Activated CD8-positive, alpha-beta memory T cell treated with anti-CD3 and anti-CD28 coated beads for 36 hours (primary cell): ENCODE measurements at regions not wholly inside any gene's neighbourhood (a gene's known extent, or its start where the extent isn't known, plus 50 kb on each side); places are given as distances from the start of the nearest gene placed in this dataset.
"Not testable (repeated sequence)": the region's sequence is repeated elsewhere in the genome, so short reads cannot be mapped to it uniquely, and the experiment has no call there.

Source experiments
- CTCF ChIA-PET: fragments of 350-600 bp; sonication (Branson Sonifier 250); formaldehyde crosslinking; loops from one replicate; lab custom pipeline; 2021; ENCODE audit warnings: antibody characterized with exemption; lab: Charles Lee
- POLR2A ChIA-PET: fragments of 350-600 bp; sonication (Branson Sonifier 250); formaldehyde crosslinking; loops from one replicate; lab custom pipeline; 2021; ENCODE audit warnings: antibody characterized with exemption; lab: Charles Lee

DNA sequence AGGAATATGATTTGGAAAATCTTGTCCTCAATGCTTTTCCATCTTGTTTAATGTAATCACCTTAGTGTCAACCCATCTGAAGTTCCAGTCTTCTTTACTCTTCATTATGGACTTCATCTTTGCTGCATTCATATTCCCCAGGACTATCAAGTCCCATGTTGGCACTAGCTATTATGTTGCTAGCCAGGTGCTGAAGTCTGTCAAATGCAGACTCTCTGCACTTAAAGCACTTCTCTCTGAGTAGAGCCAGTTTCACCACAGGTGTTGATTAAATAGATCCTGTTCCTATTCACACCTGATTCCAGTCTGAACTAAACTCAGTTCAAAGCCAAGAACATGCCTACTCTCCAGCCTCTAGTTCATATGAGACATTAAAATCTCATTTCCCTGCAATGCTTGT is 75.0 kb upstream of the PKN2 start:
- ChIA-PET POLR2A (no interaction called here), CTCF (interaction anchor here (0.7 kb wide), 1 partner anchor 434 kb away, joined by 3 read pairs; no protein-coding TSS in a partner anchor)

DNA sequence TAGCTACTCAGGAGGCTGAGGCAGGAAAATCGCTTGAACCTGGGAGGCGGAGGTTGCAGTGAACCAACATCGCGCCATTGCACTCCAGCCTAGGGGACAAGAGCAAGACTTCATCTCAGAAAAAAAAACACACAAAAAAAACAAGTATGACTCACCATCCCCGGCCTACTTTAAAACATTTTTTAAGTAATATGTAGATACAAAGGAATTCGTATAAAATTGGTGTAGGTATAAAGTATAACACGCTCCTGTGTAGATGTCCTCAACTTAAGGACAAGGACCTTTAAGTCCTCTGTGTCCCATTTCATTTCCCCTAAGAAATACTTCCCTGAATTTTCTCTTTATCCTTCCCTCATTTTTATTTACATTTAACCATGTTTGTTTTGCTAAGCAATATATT is 73.4 kb upstream of the PKN2 start:
- ChIA-PET POLR2A (no interaction called here), CTCF (no interaction called here)

DNA sequence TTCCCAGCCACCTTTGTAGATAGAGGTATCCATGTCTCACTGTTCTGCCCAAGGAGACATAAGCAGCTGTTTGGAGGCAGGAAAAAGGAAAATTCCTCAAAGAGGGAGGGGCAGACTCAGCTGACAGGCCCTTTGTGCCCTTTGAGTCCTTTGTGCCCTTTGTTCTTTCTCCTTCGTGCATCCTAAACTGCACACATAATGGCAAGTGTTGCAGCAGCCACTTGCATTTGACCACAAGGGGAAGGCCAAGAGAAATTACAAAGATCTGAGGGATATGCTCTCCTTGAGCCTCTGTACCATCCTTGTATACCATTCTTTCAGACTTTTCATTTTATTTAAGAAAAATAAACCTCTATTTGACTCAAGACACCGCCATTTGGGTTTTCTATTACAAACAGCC is 71.8 kb upstream of the PKN2 start:
- CTCF ChIA-PET = no interaction called here
- POLR2A ChIA-PET = no interaction called here

DNA sequence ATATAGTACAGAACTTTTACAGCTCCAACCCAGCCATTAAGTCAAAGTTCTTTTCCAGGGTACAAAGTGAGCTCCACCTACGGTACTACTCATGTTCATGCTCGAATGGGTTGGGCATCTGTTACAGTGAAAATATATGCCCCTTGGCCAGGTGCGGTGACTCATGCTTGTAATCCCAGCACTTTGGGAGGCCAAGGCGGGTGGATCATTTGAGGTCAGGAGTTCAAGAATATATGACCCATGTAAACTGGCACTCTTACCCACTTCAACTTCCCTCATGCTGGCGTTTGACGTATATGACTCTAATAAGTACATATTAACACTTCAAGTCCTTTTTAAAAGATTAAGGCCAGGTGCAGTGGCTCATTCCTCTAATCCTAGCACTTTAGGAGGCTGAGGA is 71.3 kb upstream of the PKN2 start:
- ChIA-PET POLR2A (no interaction called here), CTCF (no interaction called here)

DNA sequence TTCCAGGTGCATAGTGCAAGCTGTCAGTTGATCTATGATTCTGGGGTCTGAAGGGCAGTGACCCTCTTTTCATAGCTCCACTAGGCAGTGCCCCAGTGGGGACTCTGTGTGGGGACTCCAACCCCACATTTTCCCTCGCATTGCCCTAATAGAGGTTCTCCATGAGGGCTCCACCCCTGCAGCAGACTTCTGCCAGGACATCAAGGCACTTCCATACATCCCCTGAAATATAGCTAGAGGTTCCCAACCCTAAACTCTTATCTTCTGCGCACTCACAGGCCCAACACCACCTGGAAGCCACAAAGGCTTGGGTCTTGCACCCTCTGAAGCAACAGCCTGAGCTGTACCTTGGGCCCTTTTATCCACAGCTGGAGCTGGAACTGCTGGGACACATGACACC is 65.7 kb upstream of the PKN2 start:
- POLR2A ChIA-PET = no interaction called here
- CTCF ChIA-PET = no interaction called here

DNA sequence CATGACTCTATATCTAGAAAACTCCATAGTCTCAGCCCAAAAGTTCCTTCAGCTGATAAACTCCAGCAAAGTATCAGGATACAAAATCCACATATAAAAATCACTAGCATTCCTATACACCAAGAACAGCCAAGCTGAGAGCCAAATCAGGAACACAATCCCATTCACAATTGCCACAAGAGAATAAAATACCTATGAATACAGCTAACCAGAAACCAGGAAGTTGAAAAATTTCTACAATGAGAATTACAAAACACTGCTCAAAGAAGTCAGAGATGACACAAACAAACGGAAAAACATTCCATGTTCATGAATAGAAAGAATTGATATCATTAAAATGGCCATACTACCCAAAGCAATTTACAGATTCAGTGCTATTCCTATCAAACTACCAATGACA is 61.0 kb upstream of the PKN2 start:
- POLR2A ChIA-PET, CTCF ChIA-PET: not testable (repeated sequence)
